GM21381 (cell line): ENCODE measurements at regions not wholly inside any gene's neighbourhood (a gene's known extent, or its start where the extent isn't known, plus 50 kb on each side); places are given as distances from the start of the nearest gene placed in this dataset.
"Not testable (repeated sequence)": the region's sequence is repeated elsewhere in the genome, so short reads cannot be mapped to it uniquely, and the experiment has no call there.

Source experiments
- ATAC-seq: cut with Tn5 transposase; IDR thresholded peaks from one replicate; pipeline ENCODE4 v1.9.1; 2021; ENCODE audit warnings: mild to moderate bottlenecking, moderate library complexity; ENCODE audit not compliant: unreplicated experiment

- no peak for ATAC-seq
Observed at GRCh38 chr22:17318817-17319216, 50.4 kb upstream of the CECR2 start.

- ATAC-seq = no peak
Observed at GRCh38 chr22:17315310-17315709, 54.0 kb upstream of the CECR2 start.

DNA sequence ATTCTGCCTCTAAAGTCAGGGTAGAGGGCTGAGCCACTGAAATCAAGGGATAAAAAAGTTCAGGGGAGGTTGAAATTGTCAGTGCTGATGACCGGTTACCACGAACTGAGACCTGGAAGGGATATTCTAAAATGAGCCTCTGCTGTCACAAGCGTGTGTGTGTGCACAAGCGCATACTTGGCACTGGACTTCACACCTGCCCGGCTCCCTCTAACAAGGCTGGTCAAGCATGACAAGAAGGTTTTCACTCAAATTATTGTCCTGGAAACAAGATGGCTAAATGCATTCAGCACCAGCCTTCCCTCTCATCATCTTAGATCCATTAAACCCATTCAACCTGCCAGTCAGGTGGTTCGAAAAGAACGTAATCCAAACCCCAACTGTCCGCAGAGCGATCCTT, 54.8 kb upstream of the CECR2 start:
- ATAC-seq = no peak

- ATAC-seq = no peak
Observed at GRCh38 chr22:17313626-17314025, 55.6 kb upstream of the CECR2 start.

DNA sequence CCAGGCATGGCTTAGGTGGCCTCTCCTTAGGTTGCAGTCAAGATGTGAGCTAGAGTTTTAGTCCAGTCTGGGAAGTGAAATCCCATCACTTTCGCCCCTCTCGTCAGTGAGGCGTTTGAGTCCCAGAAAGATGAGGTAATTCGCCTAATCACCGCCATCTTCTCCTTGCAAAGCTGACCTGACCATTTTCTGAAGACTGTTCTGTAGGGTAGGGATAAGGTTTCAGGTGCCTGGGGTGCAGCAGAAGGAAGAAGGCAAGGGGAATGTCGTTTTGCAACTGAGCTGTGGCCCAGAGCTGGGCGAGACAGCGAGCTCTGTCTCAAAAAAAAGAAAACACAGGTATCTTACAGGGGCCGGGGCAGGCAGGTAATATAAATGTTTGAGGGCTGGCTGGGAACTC, 61.7 kb upstream of the CECR2 start:
- ATAC-seq = no peak

- ATAC-seq = no peak
Observed at GRCh38 chr22:17305076-17305475, 64.2 kb upstream of the CECR2 start.

- ATAC-seq = peak; percentile 83
Observed at GRCh38 chr22:17303840-17304779, 65.2 kb upstream of the CECR2 start.

GRCh38 chr22:17303441-17303839, 65.8 kb upstream of the CECR2 start:
- ATAC-seq = no peak

- ATAC-seq = no peak
Observed at GRCh38 chr22:17302616-17303015, 66.6 kb upstream of the CECR2 start.

DNA sequence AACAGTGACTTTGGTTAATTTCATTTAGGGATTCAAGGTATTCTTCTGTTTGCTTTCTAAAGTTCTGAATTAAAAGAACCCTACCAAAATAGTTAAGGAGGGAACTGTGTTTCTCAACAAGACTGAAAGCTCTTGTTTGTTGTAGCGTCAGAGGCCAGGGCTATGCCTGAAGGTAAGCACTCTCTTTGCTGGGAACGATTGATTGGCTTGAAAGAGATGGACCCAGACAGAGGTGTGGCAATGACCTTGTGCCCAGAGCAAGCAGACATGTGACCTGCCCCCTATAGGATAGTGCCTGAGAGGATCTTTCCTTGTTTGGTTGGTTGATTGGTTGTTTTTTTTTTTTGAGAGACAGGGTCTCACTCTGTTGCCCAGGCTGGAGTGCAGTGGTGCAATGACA, 68.3 kb upstream of the CECR2 start:
- ATAC-seq = no peak

- not testable (repeated sequence) for ATAC-seq
Observed at GRCh38 chr22:17298805-17299502, 70.3 kb upstream of the CECR2 start.

DNA sequence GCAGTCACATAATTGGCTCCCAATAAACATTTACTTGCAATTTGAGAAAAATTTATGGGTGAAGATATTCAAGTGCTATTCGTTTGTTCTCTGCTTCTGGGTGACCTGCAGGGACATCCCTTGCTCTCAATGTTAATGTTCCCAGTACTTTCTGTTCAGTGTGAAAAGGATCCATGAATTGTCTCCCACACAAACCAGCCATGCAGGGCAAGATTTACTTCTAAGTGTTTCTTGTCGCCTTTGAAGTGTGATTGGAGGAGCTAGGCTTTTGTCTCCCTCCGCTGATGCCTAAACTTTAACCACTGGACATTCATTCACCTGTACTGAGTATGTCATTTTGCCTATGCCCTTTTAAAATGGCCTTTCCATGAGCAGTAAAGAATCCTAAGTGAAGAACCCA, 66.4 kb upstream of the ADA2 start:
- ATAC-seq = no peak

GRCh38 chr22:17284888-17285287, 65.7 kb upstream of the ADA2 start:
- no peak for ATAC-seq

DNA sequence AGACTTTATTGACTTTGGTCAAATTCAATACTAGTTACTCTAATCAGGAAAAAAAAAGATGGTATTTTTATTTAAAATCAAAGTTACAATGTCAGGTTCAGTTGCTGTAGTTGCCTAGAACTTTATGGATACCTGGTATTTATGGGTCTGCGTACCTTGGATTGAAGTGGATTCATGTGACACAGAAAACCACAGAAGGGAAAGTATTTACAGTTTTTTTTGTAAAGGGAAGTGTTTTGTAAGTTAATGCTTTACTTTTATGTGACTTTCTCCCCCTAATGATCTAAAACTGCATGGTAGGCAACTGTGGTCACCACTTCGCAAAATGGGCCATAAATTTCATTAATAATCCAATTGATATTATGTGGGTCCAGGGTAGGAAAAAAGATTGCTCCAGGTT, 65.2 kb upstream of the ADA2 start:
- no peak for ATAC-seq

DNA sequence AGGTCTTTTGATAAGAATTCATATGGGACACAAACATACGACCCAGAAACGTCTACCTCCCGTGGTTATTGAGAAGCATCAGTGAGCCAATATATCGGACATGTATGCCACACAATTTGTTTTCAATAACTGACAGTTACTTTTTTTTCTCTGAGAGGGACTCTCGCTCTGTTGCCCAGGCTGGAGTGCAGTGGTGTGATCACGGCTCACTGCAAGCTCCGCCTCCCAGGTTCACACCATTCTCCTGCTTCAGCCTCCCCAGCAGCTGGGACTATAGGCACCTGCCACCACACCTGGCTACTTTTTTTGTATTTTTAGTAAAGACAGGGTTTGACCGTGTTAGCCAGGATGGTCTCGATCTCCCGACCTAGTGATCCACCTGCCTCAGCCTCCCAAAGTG, 64.6 kb upstream of the ADA2 start:
- not testable (repeated sequence) for ATAC-seq

DNA sequence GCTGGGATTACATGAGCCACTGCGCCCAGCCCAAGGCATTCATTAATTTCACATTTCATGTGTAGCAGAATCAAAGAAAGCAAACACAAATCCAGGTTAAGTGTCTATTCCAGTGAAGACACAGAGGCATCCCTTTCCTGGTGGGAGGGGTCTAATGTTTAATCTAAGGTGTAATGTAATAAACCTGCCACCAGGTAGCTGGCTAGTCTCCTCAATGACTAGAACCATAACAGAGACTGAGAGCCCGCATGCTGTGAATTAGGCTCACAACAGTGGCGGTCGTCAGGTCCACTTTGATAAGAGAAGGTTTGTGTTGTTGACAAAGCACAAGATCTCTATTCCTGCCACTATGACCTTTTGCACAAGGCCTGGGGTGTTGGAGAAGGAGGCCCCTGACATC, 64.2 kb upstream of the ADA2 start:
- ATAC-seq = no peak

DNA sequence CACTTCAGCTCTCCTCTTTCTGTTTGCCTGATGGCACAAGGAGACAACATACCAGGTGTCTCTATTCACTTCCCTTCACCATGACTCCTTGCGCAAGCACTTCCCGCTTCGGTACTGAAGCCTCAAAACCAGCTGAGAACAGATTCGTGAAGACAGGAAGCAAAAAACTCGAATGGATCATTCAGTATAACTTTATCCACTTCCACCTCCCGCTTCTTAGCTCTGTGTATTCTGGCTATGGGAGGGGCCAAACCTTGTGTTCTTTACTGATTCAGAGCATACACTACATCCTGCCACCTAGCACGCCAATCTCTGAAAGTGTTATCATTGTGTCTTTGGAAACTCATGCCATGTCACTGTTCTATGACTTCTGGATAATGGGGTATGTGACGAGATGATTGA, 62.2 kb upstream of the ADA2 start:
- no peak for ATAC-seq

DNA sequence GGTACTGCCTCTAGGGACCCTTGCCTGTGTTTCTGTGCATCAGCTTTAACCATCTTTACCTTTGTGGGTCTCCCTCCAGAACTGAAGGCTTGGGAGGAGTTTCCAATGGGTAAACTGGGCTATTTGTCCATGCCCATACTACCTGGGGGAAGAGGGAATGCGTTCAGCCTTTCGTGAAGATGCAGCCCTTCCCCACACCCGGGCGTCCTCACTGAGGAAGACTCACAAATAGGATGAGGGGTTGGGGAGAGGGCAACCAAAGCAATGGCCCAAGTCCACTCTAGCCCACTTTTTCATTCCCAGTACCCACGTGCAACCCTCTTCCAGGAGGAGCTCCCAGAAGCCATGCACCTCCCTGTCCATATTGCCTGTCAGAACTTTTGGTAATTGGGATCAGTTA, 61.8 kb upstream of the ADA2 start:
- ATAC-seq = no peak

GRCh38 chr22:17272511-17272991, 53.3 kb upstream of the ADA2 start:
- ATAC-seq = no peak

DNA sequence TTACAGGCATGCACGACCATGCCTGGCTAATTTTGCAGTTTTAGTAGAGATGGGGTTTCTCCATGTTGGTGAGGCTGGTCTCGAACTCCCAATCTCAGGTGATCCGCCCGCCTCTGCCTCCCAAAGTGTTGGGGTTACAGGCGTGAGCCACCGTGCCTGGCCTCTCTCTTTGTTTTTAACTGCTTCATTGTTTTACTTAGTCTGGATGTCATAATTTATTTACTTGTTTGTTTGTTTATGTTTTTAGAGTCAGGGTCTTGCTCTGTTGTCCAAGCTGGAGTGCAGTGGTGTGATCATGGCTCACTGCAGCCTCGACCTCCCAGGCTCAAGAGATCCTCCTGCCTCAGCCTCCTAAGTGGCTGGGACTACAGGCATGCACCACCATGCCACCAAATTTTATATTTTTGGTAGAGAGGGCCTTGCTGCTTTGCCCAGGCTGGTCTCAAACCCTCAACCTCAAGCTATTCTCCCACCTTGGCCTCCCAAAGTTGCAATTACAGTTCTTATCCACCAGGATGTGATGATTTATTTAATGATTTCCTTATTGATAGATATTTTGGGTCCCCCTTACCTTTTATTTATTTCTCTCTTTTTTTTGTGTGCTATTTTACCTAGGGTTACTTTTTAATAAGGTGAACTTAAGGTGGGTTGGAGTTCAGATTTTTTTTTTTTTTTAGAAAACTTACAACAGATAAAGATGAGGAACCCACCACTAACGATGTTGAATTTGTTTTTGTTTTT, 52.6 kb upstream of the ADA2 start:
- no peak for ATAC-seq

DNA sequence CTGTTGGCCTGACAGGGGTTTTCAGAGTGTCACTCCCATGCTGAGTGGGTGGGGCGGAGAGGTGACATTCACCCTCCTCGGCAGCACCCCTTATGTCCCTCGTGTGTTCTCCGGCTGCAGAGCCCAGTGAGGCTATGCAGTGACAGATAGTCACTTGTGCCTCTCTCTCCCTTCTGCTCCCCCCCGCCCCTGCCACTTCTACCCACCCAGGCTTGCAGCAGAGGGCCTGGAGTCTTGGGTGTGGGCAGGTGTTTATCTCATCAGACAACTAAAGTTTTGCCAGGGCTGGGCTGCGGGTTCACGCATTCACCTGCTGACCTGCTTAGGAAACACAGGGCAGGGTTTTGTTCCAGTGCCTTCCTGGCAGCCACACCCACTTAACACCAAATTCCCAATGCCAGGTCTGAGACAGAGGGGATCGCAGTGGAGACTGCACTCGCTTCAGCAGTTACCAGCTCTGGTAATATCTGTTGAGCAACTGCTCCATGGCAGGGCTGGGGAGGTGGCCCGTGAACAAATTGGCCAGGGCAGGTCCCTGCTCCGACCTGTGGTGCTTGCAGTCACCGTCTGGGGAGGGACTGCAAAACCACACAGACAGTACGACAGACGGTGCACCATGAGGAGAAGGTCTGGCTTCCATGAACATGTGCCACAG, 50.5 kb upstream of the ADA2 start:
- ATAC-seq = no peak
